Caco-2 (cell line): ENCODE measurements at regions not wholly inside any gene's neighbourhood (a gene's known extent, or its start where the extent isn't known, plus 50 kb on each side); places are given as distances from the start of the nearest gene placed in this dataset.

ENCODE experiments used
- BruUV-seq: library from RNA; stranded (reverse); fragments of 400-500 nt; replicated peaks from 2 replicates; lab custom pipeline; 2021; lab: Mats Ljungman, UMichigan
- CTCF ChIA-PET: fragments of 300-600 bp; sonication (Branson Sonifier 250); formaldehyde crosslinking; loops from one replicate; lab custom pipeline; 2022; ENCODE audit warnings: antibody characterized with exemption; lab: Charles Lee
- POLR2A ChIA-PET: fragments of 300-600 bp; sonication (Branson Sonifier 250); formaldehyde crosslinking; loops from one replicate; lab custom pipeline; 2022; ENCODE audit warnings: antibody characterized with exemption; lab: Charles Lee
- DNase-seq, 2 experiments: peaks; one replicate each; pipeline versions ENCODE4 v3.0.0 to v3.0.0-alpha.2; 2020 to 2022
- H3K27me3 ChIP-seq: replicated peaks from 2 replicates; pipeline ENCODE4 v1.6.0; 2011; ENCODE audit warnings: low read length; ENCODE audit not compliant: control insufficient read depth, insufficient read depth
- H3K36me3 ChIP-seq: 2 replicates; pipeline ENCODE4 v1.5.1; 2011; ENCODE audit warnings: low read length; ENCODE audit not compliant: control insufficient read depth, insufficient read depth
- H3K4me1 ChIP-seq: fragments of 250-450 bp; sonication (Bioruptor Pico); 2 replicates; pipeline ENCODE4 v1.5.1; 2020; ENCODE audit warnings: mild to moderate bottlenecking
- H3K4me3 ChIP-seq: 2 replicates; pipeline ENCODE4 v1.5.1; 2011; ENCODE audit warnings: low read depth, mild to moderate bottlenecking, control low read depth, low read length
- H3K9me3 ChIP-seq: fragments of 250-450 bp; sonication (Bioruptor Pico); 2 replicates; pipeline ENCODE4 v1.5.1; 2020; ENCODE audit warnings: mild to moderate bottlenecking, moderate library complexity
- H3K27ac Mint-ChIP-seq: one replicate; pipeline ENCODE4 v1.8.0; 2022; ENCODE audit warnings: mixed read lengths; ENCODE audit not compliant: unreplicated experiment
- H3K27me3 Mint-ChIP-seq: one replicate; pipeline ENCODE4 v1.8.0; 2022; ENCODE audit warnings: mixed read lengths; ENCODE audit not compliant: insufficient read depth, unreplicated experiment
- H3K36me3 Mint-ChIP-seq: one replicate; pipeline ENCODE4 v1.8.0; 2022; ENCODE audit warnings: mild to moderate bottlenecking, mixed read lengths; ENCODE audit not compliant: insufficient read depth, unreplicated experiment
- H3K4me1 Mint-ChIP-seq: one replicate; pipeline ENCODE4 v1.8.0; 2022; ENCODE audit warnings: low read depth, mixed read lengths; ENCODE audit not compliant: unreplicated experiment
- H3K4me3 Mint-ChIP-seq: one replicate; pipeline ENCODE4 v1.8.0; 2022; ENCODE audit warnings: mild to moderate bottlenecking, moderate library complexity, mixed read lengths; ENCODE audit not compliant: unreplicated experiment
- H3K9me3 Mint-ChIP-seq: one replicate; pipeline ENCODE4 v1.8.0; 2022; ENCODE audit warnings: mixed read lengths; ENCODE audit not compliant: unreplicated experiment
- CTCF ChIP-seq, 2 experiments: fragments of 200-600 bp in 1 of 2; IDR thresholded peaks; 1 replicate in 1 of 2; 2 replicates in 1 of 2; pipeline versions ENCODE4 v1.5.1 to v1.8.0; 2011 to 2022; ENCODE audit warnings: antibody characterized with exemption in 1 of 2, control low read depth in 1 of 2, inconsistent platforms in 1 of 2, low read depth in 1 of 2, low read length in 1 of 2, mild to moderate bottlenecking in 1 of 2, moderate library complexity in 1 of 2; ENCODE audit not compliant: insufficient read depth in 1 of 2, severe bottlenecking in 1 of 2, unreplicated experiment in 1 of 2
- intact Hi-C: fragments of 100-400 bp; cut with micrococcal nuclease; formaldehyde crosslinking; loops from one replicate; pipeline ENCODE4 v1.10.0; 2022; ENCODE audit not compliant: unreplicated experiment

- Histone ChIP-seq H3K4me3 (no peak overlapping the region), H3K4me1 (no peaks in the 10 kb centered on the region), H3K36me3 (no peaks in the 10 kb centered on the region), H3K27me3 (no peaks in the 10 kb centered on the region), H3K9me3 (no peaks in the 10 kb centered on the region)
- H3K4me3 Mint-ChIP-seq: no peak overlapping the region
- H3K36me3 Mint-ChIP-seq: no peaks in the 10 kb centered on the region
- no TSS peak for BruUV-seq
- peaks cover 3% of the 10 kb centered on the region for H3K27me3 Mint-ChIP-seq
- no peaks in the 10 kb centered on the region for H3K4me1 Mint-ChIP-seq
- ChIA-PET POLR2A (no interaction called here), CTCF (no interaction called here)
- no peak for TF ChIP-seq CTCF (IDR thresholded peaks at IDR 0.05; ENCODE audit: insufficient read depth in 1 of 2, low read depth in 1 of 2, low read length in 1 of 2, severe bottlenecking in 1 of 2, unreplicated experiment in 1 of 2)
- H3K27ac Mint-ChIP-seq: no peak overlapping the region
- intact Hi-C loops: no loop called here
- H3K9me3 Mint-ChIP-seq: no peaks in the 10 kb centered on the region
- DNase-seq: no peak
These were observed 126.9 kb upstream of the ITGA4 start for GRCh38 chr2:181330286-181330685.

GRCh38 chr2:181332044-181332605, 125.1 kb upstream of the ITGA4 start:
- Mint-ChIP-seq H3K9me3 (no peaks in the 10 kb centered on the region), H3K4me1 (no peaks in the 10 kb centered on the region), H3K4me3 (no peak overlapping the region), H3K36me3 (no peaks in the 10 kb centered on the region), H3K27me3 (no peaks in the 10 kb centered on the region), H3K27ac (no peak overlapping the region)
- Histone ChIP-seq H3K36me3 (no peaks in the 10 kb centered on the region), H3K4me3 (no peak overlapping the region), H3K27me3 (no peaks in the 10 kb centered on the region), H3K9me3 (no peaks in the 10 kb centered on the region), H3K4me1 (no peaks in the 10 kb centered on the region)
- no peak for DNase-seq
- no TSS peak for BruUV-seq
- ChIA-PET POLR2A (no interaction called here), CTCF (no interaction called here)
- intact Hi-C loops: no loop called here
- TF ChIP-seq CTCF (IDR thresholded peaks at IDR 0.05; ENCODE audit: insufficient read depth in 1 of 2, low read depth in 1 of 2, low read length in 1 of 2, severe bottlenecking in 1 of 2, unreplicated experiment in 1 of 2): no peak

- Mint-ChIP-seq H3K4me1 (no peaks in the 10 kb centered on the region), H3K4me3 (no peak overlapping the region), H3K36me3 (no peaks in the 10 kb centered on the region), H3K9me3 (no peaks in the 10 kb centered on the region), H3K27me3 (no peaks in the 10 kb centered on the region), H3K27ac (no peak overlapping the region)
- H3K9me3 ChIP-seq: no peaks in the 10 kb centered on the region
- no TSS peak for BruUV-seq
- no peak overlapping the region for H3K4me3 ChIP-seq
- no peaks in the 10 kb centered on the region for H3K27me3 ChIP-seq
- ChIA-PET CTCF (no interaction called here), POLR2A (no interaction called here)
- TF ChIP-seq CTCF (IDR thresholded peaks at IDR 0.05; ENCODE audit: insufficient read depth in 1 of 2, low read depth in 1 of 2, low read length in 1 of 2, severe bottlenecking in 1 of 2, unreplicated experiment in 1 of 2): no peak
- H3K36me3 ChIP-seq: no peaks in the 10 kb centered on the region
- intact Hi-C loops: no loop called here
- H3K4me1 ChIP-seq: no peaks in the 10 kb centered on the region
- no peak for DNase-seq
These were observed 122.9 kb upstream of the ITGA4 start for GRCh38 chr2:181334158-181334826.
